SIG-M5 (cell line): ENCODE measurements at regions not wholly inside any gene's neighbourhood (a gene's known extent, or its start where the extent isn't known, plus 50 kb on each side); places are given as distances from the start of the nearest gene placed in this dataset.
A peak's percentile ranks its signal among the peaks of the same experiment; 100 is the strongest.

ENCODE experiments used
- DNase-seq: peaks from one replicate; lab custom pipeline; 2025; lab: John Stamatoyannopoulos, UW

DNA sequence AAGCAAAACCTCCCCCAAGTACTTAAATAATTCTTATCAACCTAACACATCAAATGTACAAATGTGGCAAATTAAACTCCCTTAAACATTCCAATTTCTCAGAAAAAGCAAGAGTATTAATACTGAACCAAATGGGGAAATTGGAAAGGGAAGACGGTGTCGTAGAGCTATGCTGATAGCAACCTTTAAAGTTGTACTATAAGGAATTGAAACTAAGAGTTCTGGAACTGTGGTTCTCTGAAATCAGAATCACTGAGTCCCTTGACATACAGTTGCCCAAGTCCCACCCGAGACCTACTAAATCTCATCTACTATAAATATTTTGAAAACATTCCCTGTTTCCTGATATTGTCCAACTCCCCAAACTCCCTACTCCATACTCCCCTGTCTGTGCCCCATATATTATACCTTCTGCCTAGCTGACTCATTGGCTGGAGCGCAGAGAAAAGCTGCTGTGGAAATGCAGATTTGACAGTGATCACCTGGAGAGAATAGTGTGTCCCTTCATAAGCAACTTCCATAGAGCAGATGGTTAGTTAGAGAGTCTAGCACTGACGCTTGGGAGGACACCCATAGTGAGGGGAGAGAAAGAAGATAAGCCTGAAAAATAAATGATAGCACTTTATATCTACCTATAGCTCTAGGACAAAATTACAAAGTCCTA, 51.4 kb upstream of the ITM2B start:
- DNase-seq, result no peak

DNA sequence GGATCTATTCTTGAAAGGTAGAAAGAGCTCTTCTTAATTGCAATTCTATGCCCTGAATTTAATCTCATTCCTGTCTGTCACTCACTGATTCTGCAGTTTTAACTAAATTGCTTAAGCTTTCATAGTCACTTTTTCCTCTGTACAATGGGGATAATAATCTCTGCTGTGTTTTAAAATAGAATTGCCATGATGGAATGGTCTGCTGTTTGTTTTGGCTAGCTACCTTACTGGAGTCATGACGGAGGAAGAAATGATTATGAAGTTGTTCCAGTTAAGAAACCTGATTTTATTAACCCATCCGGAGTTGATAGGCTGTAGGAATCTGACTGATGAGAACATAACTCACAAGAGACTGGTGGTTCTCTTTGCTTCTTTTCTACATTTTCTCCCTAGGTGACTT, 54.9 kb upstream of the ITM2B start:
- no peak for DNase-seq

DNA sequence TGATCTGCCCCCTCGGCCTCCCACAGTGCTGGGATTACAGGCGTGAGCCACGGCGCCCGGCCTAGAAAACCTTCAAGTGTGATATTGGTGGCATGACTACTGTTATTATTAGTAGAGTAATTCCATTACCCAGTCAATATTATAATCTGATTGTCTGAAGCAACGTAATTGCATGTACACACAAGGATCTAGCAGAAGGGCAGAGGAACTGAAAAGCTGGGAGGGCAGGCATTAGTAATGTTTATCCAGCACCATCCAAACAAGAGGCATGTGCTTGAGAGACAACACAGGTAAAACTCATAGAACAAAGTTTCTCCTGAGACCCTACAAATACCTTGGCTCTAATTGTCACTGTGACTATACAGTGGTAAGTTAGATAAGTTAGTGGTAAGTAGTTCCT, 56.2 kb upstream of the ITM2B start:
- no peak for DNase-seq

GRCh38 chr13:48175185-48175584, 57.8 kb upstream of the ITM2B start:
- no peak for DNase-seq

DNA sequence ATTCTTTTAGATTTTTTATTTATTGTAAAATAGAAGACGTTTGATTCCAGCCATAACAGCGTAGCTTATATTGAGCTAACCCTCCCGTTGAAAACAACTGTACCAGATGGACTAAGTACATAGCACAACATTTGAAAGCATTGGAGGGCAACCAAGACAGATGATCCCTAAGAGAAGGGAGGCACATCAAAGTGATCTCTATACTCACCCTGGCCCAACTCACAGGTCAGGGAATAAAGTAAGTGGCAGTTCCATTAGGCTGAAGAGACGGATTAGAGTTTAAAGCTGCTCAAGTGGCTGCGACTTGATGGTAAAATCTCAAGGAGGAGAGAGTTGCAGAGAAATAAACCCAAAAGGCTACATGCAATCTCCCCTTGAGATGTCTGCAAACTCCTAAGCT, 65.1 kb upstream of the ITM2B start:
- DNase-seq, result no peak

DNA sequence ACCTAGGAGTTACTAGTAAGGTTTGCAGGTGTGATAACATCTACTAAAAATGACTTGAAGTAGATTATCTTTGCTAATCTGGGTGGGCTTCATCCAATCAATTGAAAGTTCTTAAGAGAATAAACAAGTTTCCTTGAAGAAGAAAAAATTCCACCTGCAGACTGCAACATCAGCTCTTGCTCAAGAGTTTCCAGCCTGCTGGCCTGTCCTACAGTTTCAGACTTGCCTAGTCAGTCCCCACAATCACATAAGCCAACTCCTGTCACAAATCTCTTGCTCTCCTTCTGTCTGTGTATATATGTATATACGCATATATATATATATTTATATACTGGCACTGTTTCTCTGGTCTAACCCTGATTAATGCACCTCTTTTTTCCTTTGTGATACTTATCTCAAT, 67.3 kb upstream of the ITM2B start:
- DNase-seq, result no peak

DNA sequence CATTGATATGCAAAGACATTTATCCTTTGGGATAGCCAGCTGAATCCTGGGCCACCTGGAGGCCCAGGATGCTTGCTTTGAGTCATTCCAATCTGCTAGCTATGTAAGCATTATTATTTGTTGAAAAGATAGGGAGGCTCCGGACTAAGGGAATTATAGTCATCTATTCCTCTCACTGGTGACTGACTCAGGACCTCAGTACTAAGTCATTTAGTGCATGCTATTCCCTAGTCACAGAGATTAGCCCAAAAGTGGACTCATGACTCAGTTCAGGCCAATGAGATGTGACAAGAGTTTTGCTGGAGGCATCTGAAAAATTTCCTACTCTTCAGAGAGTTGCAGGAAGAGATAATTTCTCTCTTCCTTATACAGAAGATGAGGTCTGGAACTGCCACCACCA, 67.9 kb upstream of the ITM2B start:
- DNase-seq, result no peak

- DNase-seq, result no peak
Measured at GRCh38 chr13:48163061-48163460, 68.2 kb upstream of the MED4 start.

DNA sequence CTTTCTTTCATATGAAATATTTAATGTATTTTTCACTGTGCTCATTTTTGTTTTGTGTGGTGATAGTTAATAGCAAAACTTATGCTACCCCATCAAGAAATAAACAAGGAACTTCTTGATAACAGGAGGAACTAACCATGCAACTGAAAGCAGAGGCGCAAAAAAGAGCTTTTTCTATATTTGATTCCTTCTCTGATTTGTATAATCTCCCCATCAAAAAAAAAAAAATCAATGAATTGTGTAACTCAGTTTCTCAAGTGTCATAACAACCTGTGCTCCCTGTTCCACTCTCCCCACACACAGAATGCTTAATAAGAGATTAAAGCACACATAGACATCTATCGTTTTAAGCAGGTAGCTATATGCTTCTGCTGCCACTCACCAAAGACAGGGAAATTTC, 67.3 kb upstream of the MED4 start:
- no peak for DNase-seq

DNA sequence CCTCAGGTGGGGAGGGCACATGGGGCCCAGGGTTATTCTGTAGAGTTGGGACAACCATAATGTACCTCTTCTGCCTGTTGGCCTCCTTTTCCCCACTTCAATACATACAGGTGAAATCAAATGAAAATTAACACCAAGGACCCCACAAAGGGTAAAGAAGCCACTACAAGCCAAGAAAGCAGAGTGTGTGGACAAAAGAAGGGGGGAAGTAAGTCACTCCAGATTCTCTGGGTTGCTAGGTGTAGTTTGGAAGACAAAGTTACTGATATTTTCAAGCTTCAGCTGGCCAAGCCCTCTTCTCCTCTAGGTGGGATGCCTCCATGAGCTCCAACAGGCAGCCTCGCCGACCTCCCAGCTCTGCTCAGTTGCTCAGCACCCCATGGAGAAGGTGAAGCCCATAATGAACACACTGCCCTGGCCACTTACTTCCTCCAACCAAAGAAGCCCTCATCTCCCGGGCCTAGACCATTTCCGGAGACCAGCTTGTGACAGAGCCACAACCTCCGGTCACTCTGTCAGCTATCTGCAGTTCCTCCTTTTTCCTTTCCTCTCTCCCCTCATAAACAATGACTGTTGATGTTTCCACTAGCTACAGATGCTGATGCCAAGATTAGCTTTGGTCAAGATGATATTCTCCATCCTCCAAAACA, 66.8 kb upstream of the MED4 start:
- DNase-seq, result no peak

- DNase-seq, result no peak
Measured at GRCh38 chr13:48160606-48161278, 65.8 kb upstream of the MED4 start.

- no peak for DNase-seq
Measured at GRCh38 chr13:48159826-48160225, 64.9 kb upstream of the MED4 start.

DNA sequence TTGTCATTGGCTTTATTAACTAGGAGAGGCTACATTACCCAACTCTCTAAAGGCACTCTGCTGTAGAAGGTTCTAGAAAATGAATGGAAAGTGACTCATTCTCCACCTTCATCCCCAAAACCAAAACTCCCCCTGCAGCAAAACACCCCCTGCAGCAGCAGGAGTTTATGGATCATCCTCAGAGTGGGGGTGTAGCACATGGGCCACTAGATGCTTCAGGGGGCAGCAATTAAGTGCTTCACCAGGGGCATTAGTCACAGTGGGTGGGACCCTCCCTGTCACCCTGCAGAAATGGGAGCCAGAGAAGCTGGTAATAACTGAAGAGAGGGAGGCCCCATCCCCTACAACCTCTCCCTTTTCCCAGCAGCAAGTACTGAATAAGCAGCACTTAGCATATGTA, 64.5 kb upstream of the MED4 start:
- DNase-seq, result no peak

GRCh38 chr13:48158915-48159314, 64.0 kb upstream of the MED4 start:
- DNase-seq, result no peak

DNA sequence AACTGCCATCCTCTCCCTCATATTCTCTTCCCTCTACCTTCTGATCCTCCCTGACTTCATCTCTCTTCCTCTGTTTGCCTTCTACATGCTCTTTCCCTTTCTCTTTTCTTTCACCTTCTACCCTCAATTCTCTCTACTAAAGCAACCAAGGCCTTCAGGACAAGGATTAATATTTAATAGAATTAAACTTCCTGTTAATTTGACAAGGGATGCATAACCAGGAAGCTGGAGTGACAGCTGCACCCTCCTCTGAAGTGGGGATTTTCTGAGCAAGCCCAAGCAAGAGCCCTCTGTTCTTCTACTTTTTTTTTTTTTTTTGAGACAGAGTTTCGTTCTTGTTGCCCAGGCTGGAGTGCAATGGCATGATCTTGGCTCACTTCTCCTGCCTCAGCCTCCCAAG, 63.4 kb upstream of the MED4 start:
- no peak for DNase-seq

- DNase-seq, result no peak
Measured at GRCh38 chr13:48156466-48156865, 61.6 kb upstream of the MED4 start.

DNA sequence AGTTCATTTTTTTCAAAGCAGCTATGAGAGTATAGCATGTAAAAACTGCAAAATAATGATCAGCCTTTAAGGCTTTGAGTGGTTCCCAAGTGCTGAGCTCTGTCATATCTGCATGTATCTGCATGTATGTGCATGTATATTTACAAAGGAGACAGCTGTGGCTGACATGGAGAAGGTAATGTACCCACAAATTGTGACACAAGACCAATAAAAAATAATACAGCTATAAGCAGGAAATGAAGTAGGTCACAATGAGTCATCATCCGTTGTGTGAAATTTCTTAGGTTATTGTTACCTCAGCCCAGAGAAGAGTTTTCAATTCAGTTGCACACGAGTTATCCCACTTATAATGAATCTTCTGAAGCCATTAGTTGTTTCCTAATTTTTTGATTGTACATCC, 60.9 kb upstream of the MED4 start:
- DNase-seq, result peak; percentile 76

- no peak for DNase-seq
Measured at GRCh38 chr13:48154671-48155070, 59.8 kb upstream of the MED4 start.

- no peak for DNase-seq
Measured at GRCh38 chr13:48153186-48153585, 58.3 kb upstream of the MED4 start.

DNA sequence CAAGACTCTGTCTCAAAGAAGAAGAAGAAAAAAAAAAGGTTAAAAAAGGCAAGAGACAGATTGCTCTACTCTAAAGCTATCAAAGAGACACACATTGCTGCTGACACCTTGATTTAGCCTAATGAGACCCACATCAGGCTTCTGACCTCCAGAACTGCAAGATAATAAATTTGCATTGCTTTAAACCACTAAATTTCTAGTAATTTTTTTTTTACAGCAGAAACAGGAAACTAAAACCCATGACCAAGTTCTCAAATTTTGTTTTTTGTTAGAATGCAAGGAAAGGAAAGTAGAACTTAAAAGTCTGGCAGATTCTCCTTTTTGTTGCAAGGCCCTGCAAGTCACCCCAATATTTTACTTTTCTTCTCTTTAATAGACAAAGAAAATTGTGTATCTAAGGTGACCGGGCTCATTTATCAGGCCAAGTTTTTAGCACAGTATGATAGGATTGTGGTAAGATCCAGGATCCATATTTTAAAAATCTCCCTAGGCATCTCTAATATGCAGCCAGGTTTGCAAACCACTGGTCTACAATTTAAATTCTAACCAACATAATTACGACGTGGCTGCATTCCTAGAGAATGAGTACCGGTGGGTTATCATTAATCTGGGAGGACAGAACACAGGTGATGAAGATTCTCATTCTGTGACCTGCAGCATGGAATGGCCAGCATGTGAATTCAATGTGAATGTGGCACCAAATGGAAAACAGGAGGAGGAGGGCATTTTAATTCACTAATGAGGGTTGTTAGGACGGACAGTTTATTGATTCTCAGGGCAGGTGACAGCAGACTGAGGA, 56.7 kb upstream of the MED4 start:
- no peak for DNase-seq

GRCh38 chr13:48148454-48148853, 53.5 kb upstream of the MED4 start:
- DNase-seq, result no peak

GRCh38 chr13:48146636-48147035, 51.7 kb upstream of the MED4 start:
- no peak for DNase-seq

- DNase-seq, result no peak
Measured at GRCh38 chr13:48146122-48146521, 51.2 kb upstream of the MED4 start.
